Activated CD4-positive, CD25-positive, alpha-beta regulatory T cell (primary cell): ENCODE measurements at regions not wholly inside any gene's neighbourhood (a gene's known extent, or its start where the extent isn't known, plus 50 kb on each side); places are given as distances from the start of the nearest gene placed in this dataset.

Source experiments
- DNase-seq, 4 experiments: peaks; one replicate each; lab custom pipeline; 2025; lab: John Stamatoyannopoulos, UW

GRCh38 chr15:62777671-62778070 is 264.9 kb upstream of the TPM1 start:
- no peak for DNase-seq

- DNase-seq: no peak
Measured at GRCh38 chr15:62779036-62779770, 263.3 kb upstream of the TPM1 start.

GRCh38 chr15:62779899-62780298 is 262.6 kb upstream of the TPM1 start:
- DNase-seq: no peak

DNA sequence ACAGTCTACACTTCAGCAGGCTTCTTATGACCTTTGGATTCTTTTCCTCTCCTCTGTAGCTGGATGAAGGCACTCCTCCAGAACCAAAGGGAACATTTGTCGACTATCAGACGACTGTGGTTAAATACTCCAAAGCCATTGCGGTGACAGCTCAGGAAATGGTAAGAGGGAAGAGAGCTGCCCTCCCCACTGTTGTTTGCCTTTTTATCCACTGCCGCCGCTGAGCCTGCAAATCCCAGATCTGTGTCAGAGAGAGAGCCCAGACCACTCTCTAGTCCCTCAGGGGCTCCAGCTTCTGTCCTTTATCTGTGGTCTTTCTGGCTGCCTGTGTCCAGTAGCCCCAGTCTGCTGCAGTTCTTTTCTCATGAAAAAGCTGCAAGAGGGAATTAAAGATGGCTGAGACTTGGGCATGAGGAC is 261.5 kb upstream of the TPM1 start:
- DNase-seq: no peak

DNA sequence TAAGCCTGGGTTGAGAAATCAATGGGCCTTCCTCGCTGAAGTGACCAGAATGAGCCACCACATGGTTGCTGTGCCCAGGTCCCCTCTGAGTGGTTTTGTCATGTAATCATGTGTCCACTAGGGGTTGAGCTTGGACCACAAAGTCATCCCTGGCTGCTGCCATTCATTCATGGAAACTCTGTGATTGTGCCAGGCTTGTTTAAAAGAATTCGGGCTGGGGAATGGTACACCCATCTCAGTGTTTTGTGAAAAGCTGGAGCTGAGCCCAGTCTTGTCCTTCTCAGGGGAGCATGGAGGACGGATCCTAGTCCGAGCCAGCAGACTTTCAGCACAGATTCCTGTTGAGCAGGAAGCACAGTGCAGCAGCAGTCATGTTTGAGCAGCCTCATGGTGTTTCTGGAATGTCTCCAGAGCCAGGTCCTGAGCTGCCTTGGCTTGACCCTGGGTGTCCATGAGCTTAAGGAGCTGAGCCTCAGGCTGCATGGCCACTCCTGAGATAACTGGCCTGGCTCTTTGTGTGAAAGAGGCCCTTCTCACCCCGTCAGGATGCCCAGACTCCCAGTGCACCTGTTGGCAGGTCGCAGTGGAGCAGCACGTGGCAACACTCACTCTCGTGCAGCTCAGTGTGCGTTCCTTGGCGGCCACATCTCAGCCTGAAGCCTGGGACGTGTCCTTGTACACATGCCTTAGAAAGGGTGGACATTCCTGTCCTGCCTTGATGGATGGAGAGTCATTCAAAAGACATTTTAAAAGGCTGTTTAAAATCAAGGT is 260.3 kb upstream of the TPM1 start:
- DNase-seq: no peak

DNA sequence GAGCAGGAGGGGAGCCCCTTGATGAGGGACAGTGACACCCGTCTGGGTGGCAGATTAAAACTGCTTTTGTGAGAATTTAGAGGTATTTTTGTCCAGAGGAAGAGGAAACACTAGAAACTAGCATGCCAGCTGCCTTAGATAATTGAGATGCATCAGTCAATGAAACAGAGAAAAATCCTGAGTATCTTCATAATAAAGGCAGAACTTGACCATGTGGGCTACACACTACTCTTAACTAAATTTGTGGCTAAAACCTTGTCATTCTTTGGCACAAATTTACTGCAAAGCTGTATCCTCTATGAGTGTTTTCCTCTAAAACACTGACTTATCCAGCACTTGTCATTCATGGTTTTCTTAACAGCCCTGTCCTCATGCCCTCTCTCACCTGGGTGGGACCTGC is 259.7 kb upstream of the TPM1 start:
- no peak for DNase-seq

- DNase-seq: no peak
Measured at GRCh38 chr15:62783303-62783957, 259.1 kb upstream of the TPM1 start.

GRCh38 chr15:62785881-62786828 is 256.4 kb upstream of the TPM1 start:
- no peak for DNase-seq

- DNase-seq: no peak
Measured at GRCh38 chr15:62787401-62787800, 255.1 kb upstream of the TPM1 start.

- no peak for DNase-seq
Measured at GRCh38 chr15:62788224-62788623, 254.3 kb upstream of the TPM1 start.

DNA sequence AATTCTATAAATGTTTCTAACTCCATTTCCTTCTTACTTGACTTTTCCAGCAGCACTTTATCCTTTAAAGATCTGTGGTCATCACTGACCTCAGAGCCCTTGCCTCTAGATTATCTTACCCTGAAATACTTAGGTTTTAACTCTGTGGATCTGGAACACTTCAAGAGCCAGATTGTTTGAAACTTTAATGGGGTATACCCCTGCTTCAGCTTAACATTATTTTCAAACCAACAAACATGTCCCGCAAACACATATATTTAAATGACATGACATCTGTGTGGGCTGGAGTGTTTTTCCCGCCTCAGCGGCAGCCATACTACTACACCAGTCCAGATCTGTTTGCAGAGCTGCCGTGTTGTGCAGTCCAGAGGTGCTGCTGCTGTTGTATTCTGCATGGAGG is 252.0 kb upstream of the TPM1 start:
- no peak for DNase-seq

DNA sequence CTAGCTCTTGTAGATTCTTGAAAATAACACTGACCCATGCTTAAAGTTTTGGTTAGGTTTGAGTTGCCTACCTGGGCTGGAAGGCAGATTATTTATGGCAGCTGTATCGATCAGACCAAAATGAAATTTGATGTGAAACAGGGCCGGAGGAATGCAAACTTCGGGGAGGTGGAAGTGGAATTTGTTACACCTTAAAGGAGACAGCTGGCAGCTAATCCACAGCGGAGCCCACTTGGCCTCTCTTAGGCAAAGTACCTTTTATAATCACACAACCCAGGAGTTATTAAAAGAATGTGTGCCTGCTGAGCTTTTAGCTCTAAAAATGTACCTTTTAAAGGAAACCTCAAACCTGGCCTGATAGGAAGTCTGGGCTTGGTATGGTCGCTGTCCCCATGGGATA is 250.9 kb upstream of the TPM1 start:
- no peak for DNase-seq

GRCh38 chr15:62792986-62793751 is 249.4 kb upstream of the TPM1 start:
- no peak for DNase-seq

GRCh38 chr15:62793752-62794144 is 248.8 kb upstream of the TPM1 start:
- no peak for DNase-seq

DNA sequence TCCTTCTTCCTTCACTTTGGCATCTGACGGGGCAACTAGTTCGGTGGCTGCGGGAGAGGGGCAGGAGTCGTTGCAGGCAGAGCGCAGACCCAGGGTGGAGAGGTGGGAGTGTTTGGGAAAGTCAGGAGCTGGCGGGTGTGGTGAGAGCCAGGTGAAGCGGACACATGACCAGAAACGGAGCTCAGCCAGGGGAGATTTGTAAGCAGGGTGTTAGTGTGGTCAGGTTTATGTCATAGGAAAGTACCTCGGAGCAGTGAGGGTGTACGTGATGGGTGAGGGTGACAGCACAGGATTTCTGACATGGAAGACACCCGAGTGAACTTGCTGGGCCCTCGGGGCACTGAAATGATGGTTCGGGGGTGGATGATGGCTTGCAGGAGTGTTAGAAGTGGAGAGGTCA is 247.4 kb upstream of the TPM1 start:
- no peak for DNase-seq

GRCh38 chr15:62795700-62796695 is 246.5 kb upstream of the TPM1 start:
- no peak for DNase-seq

- DNase-seq: no peak
Measured at GRCh38 chr15:62797171-62797570, 245.4 kb upstream of the TPM1 start.

DNA sequence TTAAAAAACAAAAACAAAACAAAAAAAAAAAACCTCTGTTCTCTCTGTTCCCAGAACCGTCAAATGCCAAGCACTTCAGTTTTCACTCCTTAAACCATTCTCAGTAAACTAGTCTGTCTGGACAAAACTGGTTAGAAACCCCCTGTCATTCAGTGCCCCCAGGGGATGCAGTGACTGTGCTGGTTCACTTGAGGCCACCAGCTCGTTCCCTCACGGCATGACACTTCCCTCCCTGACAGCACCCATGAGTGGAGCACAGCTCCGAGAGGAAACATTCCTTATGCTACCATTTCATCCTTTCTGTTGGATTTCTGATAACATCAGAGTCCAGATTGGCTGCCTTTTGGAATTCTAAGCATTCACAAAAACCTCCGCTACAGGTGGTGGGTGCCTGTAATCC is 244.0 kb upstream of the TPM1 start:
- DNase-seq: no peak

DNA sequence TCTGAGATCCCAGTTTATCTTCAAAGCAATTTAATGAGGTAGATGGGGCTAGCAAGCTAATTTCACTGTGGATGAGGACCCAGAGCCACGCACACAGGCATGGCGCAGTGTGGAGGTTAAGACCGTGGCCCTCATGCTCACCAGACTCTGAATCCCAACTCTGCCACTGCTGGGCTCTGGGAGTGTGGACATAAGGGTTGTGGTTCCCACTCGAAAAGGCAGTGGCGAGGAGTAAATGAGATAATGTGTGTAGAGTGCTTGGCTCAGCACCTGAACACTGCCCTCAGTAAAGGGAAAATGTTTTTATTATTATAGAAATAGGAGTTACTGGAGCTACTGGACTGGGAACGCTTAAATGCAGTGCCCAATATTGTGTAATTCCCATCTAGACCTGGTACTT is 243.5 kb upstream of the TPM1 start:
- no peak for DNase-seq

- no peak for DNase-seq
Measured at GRCh38 chr15:62799919-62800318, 242.6 kb upstream of the TPM1 start.
